Lung (tissue), 11 donors: ENCODE measurements at regions not wholly inside any gene's neighbourhood (a gene's known extent, or its start where the extent isn't known, plus 50 kb on each side); places are given as distances from the start of the nearest gene placed in this dataset.
A peak's percentile ranks its signal among the peaks of the same experiment; 100 is the strongest.

ENCODE experiments used
- ATAC-seq: fragments of 200-7000 bp; cut with Tn5 transposase; one replicate; pipeline ENCODE4 v1.9.1; 2020; ENCODE audit warnings: moderate number of reproducible peaks; ENCODE audit not compliant: insufficient read depth, low FRiP score
- DNase-seq, 3 donors: peaks; one replicate each; pipeline ENCODE4 v3.0.0-alpha.2; 2013 to 2017
- H3K27ac ChIP-seq, 2 donors: one replicate each; pipeline ENCODE4 v1.5.1; 2013; ENCODE audit warnings: mild to moderate bottlenecking in 2 of 2, moderate library complexity in 2 of 2, control low read depth in 1 of 2, inconsistent platforms in 1 of 2, low read depth in 1 of 2, low read length in 1 of 2
- H3K27me3 ChIP-seq, 3 donors: one replicate each; pipeline ENCODE4 v1.5.1; 2013; ENCODE audit warnings: low read length in 2 of 3; ENCODE audit not compliant: control insufficient read depth in 3 of 3, insufficient read depth in 3 of 3
- H3K36me3 ChIP-seq, 4 donors: one replicate each; pipeline ENCODE4 v1.5.1; 2013; ENCODE audit warnings: low read length in 4 of 4, mild to moderate bottlenecking in 1 of 4, moderate library complexity in 1 of 4; ENCODE audit not compliant: control insufficient read depth in 4 of 4, insufficient read depth in 4 of 4
- H3K4me1 ChIP-seq, 5 donors: one replicate each; pipeline ENCODE4 v1.5.1; 2013; ENCODE audit warnings: low read length in 5 of 5, mild to moderate bottlenecking in 2 of 5, moderate library complexity in 1 of 5; ENCODE audit not compliant: control insufficient read depth in 5 of 5, insufficient read depth in 5 of 5
- H3K4me3 ChIP-seq: one replicate; pipeline ENCODE4 v1.5.1; 2013; ENCODE audit warnings: mild to moderate bottlenecking, control low read depth, moderate library complexity
- H3K9ac ChIP-seq, 2 donors: one replicate each; pipeline ENCODE4 v1.5.1; 2013; ENCODE audit warnings: low read length in 2 of 2, control low read depth in 1 of 2; ENCODE audit not compliant: insufficient read depth in 1 of 2
- H3K9me3 ChIP-seq, 4 donors: one replicate each; pipeline ENCODE4 v1.5.1; 2013; ENCODE audit warnings: low read length in 3 of 4, mild to moderate bottlenecking in 1 of 4, moderate library complexity in 1 of 4; ENCODE audit not compliant: control insufficient read depth in 4 of 4, insufficient read depth in 3 of 4
- WGBS, 2 donors: extraction: QIAGEN DNeasy Blood & Tissue Kit; methylation state at CpG; one replicate each; pipeline ENCODE4 v1.1.7; 2013; 5-methylcytosine and 5-hydroxymethylcytosine counted together
- TF ChIP-seq, protein P1 (sequence below): IDR thresholded peaks from 2 replicates; pipeline ENCODE4 v1.5.1; 2012; ENCODE audit warnings: mild to moderate bottlenecking; ENCODE audit errors: control extremely low read depth, extremely low read depth
- donor health status: control.
- donor health status: control.
- donor health status: Bipolar disorder and iron deficiency.
- donor health status: healthy.
- donor health status: DM: yes; HTN: yes; CAD: no.

GRCh38 chr10:4189281-4189680 is 404.3 kb upstream of the KLF6 start:
- Histone ChIP-seq H3K4me3 (no peak overlapping the region), H3K27ac (no peak overlapping the region), H3K27me3 (no peaks in the 10 kb centered on the region), H3K9me3 (no peaks in the 10 kb centered on the region), H3K36me3 (no peaks in the 10 kb centered on the region), H3K9ac (no peak overlapping the region), H3K4me1 (no peaks in the 10 kb centered on the region)
- ATAC-seq: no peak
- TF ChIP-seq, protein P1, sequence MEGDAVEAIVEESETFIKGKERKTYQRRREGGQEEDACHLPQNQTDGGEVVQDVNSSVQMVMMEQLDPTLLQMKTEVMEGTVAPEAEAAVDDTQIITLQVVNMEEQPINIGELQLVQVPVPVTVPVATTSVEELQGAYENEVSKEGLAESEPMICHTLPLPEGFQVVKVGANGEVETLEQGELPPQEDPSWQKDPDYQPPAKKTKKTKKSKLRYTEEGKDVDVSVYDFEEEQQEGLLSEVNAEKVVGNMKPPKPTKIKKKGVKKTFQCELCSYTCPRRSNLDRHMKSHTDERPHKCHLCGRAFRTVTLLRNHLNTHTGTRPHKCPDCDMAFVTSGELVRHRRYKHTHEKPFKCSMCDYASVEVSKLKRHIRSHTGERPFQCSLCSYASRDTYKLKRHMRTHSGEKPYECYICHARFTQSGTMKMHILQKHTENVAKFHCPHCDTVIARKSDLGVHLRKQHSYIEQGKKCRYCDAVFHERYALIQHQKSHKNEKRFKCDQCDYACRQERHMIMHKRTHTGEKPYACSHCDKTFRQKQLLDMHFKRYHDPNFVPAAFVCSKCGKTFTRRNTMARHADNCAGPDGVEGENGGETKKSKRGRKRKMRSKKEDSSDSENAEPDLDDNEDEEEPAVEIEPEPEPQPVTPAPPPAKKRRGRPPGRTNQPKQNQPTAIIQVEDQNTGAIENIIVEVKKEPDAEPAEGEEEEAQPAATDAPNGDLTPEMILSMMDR: no peak
- WGBS, 2 donors: 90 to 94% methylated on average over 5 of the region's 5 CpGs
- DNase-seq: no peak

DNA sequence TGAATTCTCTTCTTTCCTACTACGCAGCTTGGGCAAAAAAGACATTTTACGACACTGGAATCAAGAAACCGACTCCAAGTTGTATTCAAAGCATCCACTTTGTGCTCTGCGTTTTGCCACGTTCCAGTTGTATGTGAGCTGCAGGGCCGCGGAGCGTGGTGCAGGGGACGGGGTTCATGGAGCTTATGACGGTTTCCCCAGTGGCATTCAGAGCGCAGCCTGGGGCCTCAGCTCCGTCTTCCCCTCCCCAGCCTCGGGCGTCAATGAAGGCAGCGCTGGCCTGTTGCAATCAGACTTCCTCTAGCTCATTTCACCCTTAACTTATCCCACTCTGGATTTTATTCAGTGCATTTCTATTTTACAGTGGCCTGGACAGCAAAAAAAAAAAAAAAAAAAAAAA is 403.4 kb upstream of the KLF6 start:
- Histone ChIP-seq H3K4me3 (no peak overlapping the region), H3K27me3 (no peaks in the 10 kb centered on the region), H3K27ac (no peak overlapping the region), H3K4me1 (peaks cover 0 to 6% (median under 1%) of the 10 kb centered on the region in 5 donors), H3K9ac (no peak overlapping the region), H3K9me3 (no peaks in the 10 kb centered on the region), H3K36me3 (no peaks in the 10 kb centered on the region)
- DNase-seq: no peak
- ATAC-seq: no peak
- WGBS, 2 donors: 73 to 92% methylated on average over 15 of the region's 15 CpGs
- TF ChIP-seq, protein P1: no peak

DNA sequence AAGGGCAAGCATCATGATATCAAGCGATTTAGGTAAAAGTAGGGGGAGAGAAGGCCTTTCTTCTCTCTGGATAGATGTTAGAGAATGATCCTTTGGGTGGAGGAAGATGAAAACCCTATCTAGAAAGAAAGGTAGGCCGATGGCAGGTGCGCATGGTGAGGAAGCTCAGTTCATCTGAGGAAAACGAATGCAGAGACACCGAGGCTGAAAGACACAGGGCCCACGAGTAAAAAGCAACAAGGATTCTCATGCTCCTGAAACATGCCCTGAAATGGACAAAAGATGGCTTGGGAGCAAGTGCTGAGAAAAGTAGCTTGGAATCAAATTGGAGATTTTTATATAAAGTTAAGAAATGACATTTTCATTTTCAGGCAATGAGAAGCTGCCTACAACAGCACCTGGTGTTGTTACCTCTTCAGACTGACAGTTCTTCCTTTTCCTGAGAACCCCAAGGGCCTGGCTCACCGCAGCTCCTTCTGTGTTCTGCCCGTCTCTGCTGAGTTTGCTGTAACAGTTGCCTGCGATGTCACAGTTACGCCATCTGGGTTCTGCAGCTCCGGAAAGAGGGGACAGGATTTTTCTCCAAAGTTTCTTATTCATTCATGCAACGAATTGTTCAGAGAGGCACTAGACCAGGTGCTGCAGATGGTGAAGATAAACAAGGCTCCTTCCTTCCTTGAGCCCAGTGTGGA is 402.0 kb upstream of the KLF6 start:
- Histone ChIP-seq H3K9ac (no peak overlapping the region), H3K4me1 (peaks cover 0 to 7% (median 1%) of the 10 kb centered on the region in 5 donors), H3K27me3 (no peaks in the 10 kb centered on the region), H3K9me3 (no peaks in the 10 kb centered on the region), H3K27ac (no peak overlapping the region), H3K4me3 (no peak overlapping the region), H3K36me3 (no peaks in the 10 kb centered on the region)
- DNase-seq (no peak), ATAC-seq (no peak)
- 73 to 89% methylated on average over 12 of the region's 12 CpGs for WGBS, 2 donors
- TF ChIP-seq, protein P1: no peak

GRCh38 chr10:4183761-4184261 is 398.8 kb upstream of the KLF6 start:
- TF ChIP-seq, protein P1: no peak
- H3K9me3 ChIP-seq: no peaks in the 10 kb centered on the region
- no peak overlapping the region for H3K27ac ChIP-seq
- H3K27me3 ChIP-seq: no peaks in the 10 kb centered on the region
- H3K4me3 ChIP-seq: no peak overlapping the region
- peak; percentile 56 to 91 (median 88) for DNase-seq
- no peak for ATAC-seq
- 71 to 75% methylated on average over 3 of the region's 3 CpGs for WGBS, 2 donors
- no peak overlapping the region for H3K9ac ChIP-seq
- no peaks in the 10 kb centered on the region for H3K36me3 ChIP-seq
- H3K4me1 ChIP-seq: peaks cover 0 to 8% (median 1%) of the 10 kb centered on the region in 5 donors
